A549 (cell line): ENCODE measurements at regions not wholly inside any gene's neighbourhood (a gene's known extent, or its start where the extent isn't known, plus 50 kb on each side); places are given as distances from the start of the nearest gene placed in this dataset.

Experiments used
- CTCF ChIP-seq: fragments of >200 bp; sonication (Bioruptor Twin); formaldehyde crosslinking; IDR thresholded peaks from 3 replicates; pipeline ENCODE4 v1.5.1; 2016
- ESRRA ChIP-seq: fragments of 150-350 bp; IDR thresholded peaks from 2 replicates; pipeline ENCODE4 v1.6.1; 2014; ENCODE audit warnings: mild to moderate bottlenecking, low read length, borderline replicate concordance
- REST ChIP-seq: fragments of 200-600 bp; sonication (generic); IDR thresholded peaks from 2 replicates; pipeline ENCODE4 v1.6.1; 2016; ENCODE audit warnings: antibody characterized with exemption, mild to moderate bottlenecking, moderate library complexity
- USF2 ChIP-seq: fragments of 450-650 bp; IDR thresholded peaks from 2 replicates; pipeline ENCODE4 v1.6.1; 2014; ENCODE audit warnings: antibody characterized with exemption

- TF ChIP-seq USF2 (no peak), CTCF (no peak), ESRRA (no peak), REST (no peak)
Measured at GRCh38 chr9:103372828-103373227, 377.7 kb downstream of the CYLC2 start.
